ENCODE measurements at regions not wholly inside any gene's neighbourhood (a gene's known extent, or its start where the extent isn't known, plus 50 kb on each side); places are given as distances from the start of the nearest gene placed in this dataset.
"Not testable (repeated sequence)": the region's sequence is repeated elsewhere in the genome, so short reads cannot be mapped to it uniquely, and the experiment has no call there.

- DNase-seq (ENCODE audit: low read depth) = no peak
These were observed 502.4 kb upstream of the PTCHD4 start for GRCh38 chr6:48613231-48613949.

- DNase-seq (ENCODE audit: low read depth) = peak; percentile 33
These were observed 500.3 kb upstream of the PTCHD4 start for GRCh38 chr6:48611332-48611731.

GRCh38 chr6:48610846-48611245 lies 499.8 kb upstream of the PTCHD4 start:
- DNase-seq (ENCODE audit: low read depth) = peak; percentile 3

- no peak for DNase-seq (ENCODE audit: low read depth)
These were observed 495.6 kb upstream of the PTCHD4 start for GRCh38 chr6:48606618-48607017.

- DNase-seq (ENCODE audit: low read depth) = no peak
These were observed 487.0 kb upstream of the PTCHD4 start for GRCh38 chr6:48597951-48598350.

GRCh38 chr6:48596830-48597229 lies 485.8 kb upstream of the PTCHD4 start:
- no peak for DNase-seq (ENCODE audit: low read depth)

- not testable (repeated sequence) for DNase-seq (ENCODE audit: low read depth)
These were observed 480.2 kb upstream of the PTCHD4 start for GRCh38 chr6:48591158-48591557.

- no peak for DNase-seq (ENCODE audit: low read depth)
These were observed 473.8 kb upstream of the PTCHD4 start for GRCh38 chr6:48584846-48585245.

GRCh38 chr6:48570656-48571055 lies 459.7 kb upstream of the PTCHD4 start:
- DNase-seq (ENCODE audit: low read depth) = no peak

- no peak for DNase-seq (ENCODE audit: low read depth)
These were observed 457.9 kb upstream of the PTCHD4 start for GRCh38 chr6:48568856-48569255.

- DNase-seq (ENCODE audit: low read depth) = peak; percentile 5
These were observed 456.0 kb upstream of the PTCHD4 start for GRCh38 chr6:48567016-48567415.

GRCh38 chr6:48564036-48564820 lies 453.2 kb upstream of the PTCHD4 start:
- no peak for DNase-seq (ENCODE audit: low read depth)

- no peak for DNase-seq (ENCODE audit: low read depth)
These were observed 452.4 kb upstream of the PTCHD4 start for GRCh38 chr6:48563433-48563832.

GRCh38 chr6:48560408-48560807 lies 449.4 kb upstream of the PTCHD4 start:
- peak; percentile 43 for DNase-seq (ENCODE audit: low read depth)

GRCh38 chr6:48553467-48554189 lies 442.6 kb upstream of the PTCHD4 start:
- DNase-seq (ENCODE audit: low read depth) = no peak

GRCh38 chr6:48552905-48553304 lies 441.9 kb upstream of the PTCHD4 start:
- DNase-seq (ENCODE audit: low read depth) = no peak

GRCh38 chr6:48550603-48551002 lies 439.6 kb upstream of the PTCHD4 start:
- no peak for DNase-seq (ENCODE audit: low read depth)

GRCh38 chr6:48542191-48542590 lies 431.2 kb upstream of the PTCHD4 start:
- peak; percentile 10 for DNase-seq (ENCODE audit: low read depth)

- DNase-seq (ENCODE audit: low read depth) = no peak
These were observed 430.7 kb upstream of the PTCHD4 start for GRCh38 chr6:48541649-48542048.

- DNase-seq (ENCODE audit: low read depth) = peak; percentile 28
These were observed 424.6 kb upstream of the PTCHD4 start for GRCh38 chr6:48535582-48536009.

- not testable (repeated sequence) for DNase-seq (ENCODE audit: low read depth)
These were observed 420.0 kb upstream of the PTCHD4 start for GRCh38 chr6:48530978-48531377.

GRCh38 chr6:48525849-48526248 lies 414.9 kb upstream of the PTCHD4 start:
- no peak for DNase-seq (ENCODE audit: low read depth)

GRCh38 chr6:48520951-48521350 lies 410.0 kb upstream of the PTCHD4 start:
- no peak for DNase-seq (ENCODE audit: low read depth)

Data from EH (cell line).